ENCODE measurements at regions not wholly inside any gene's neighbourhood (a gene's known extent, or its start where the extent isn't known, plus 50 kb on each side); places are given as distances from the start of the nearest gene placed in this dataset.

- no peak overlapping the region for H3K4me3 ChIP-seq (ENCODE audit: low read depth, low read length, poor library complexity, severe bottlenecking)
- intact Hi-C loops (cut with micrococcal nuclease; ENCODE audit: unreplicated experiment) = no loop called here
- ChIA-PET CTCF (no interaction called here), POLR2A (ENCODE audit: low non-redundant PET) (no interaction called here)
- no peaks in the 10 kb centered on the region for H3K36me3 ChIP-seq (ENCODE audit: insufficient read depth, low read length, poor library complexity, severe bottlenecking)
- H3K27ac ChIP-seq (ENCODE audit: low read depth, low read length, poor library complexity, severe bottlenecking) = no peak overlapping the region
- TF ChIP-seq EZH2 (IDR thresholded peaks at IDR 0.05; ENCODE audit: borderline replicate concordance, low read depth, low read length, poor library complexity, severe bottlenecking) = no peak
- no peak for TF ChIP-seq CTCF (conservative IDR thresholded peaks at IDR 0.05; ENCODE audit: low read depth, low read length)
- BruUV-seq (replicated peaks) = no TSS peak
- H3K4me1 ChIP-seq (ENCODE audit: insufficient read depth, low read length, poor library complexity, severe bottlenecking) = no peaks in the 10 kb centered on the region
- H3K9me3 ChIP-seq (ENCODE audit: low read depth, low read length, poor library complexity, severe bottlenecking) = no peaks in the 10 kb centered on the region
- no peaks in the 10 kb centered on the region for H3K27me3 ChIP-seq (replicated peaks; ENCODE audit: insufficient read depth, low read depth, low read length, poor library complexity)
- DNase-seq (ENCODE audit: low spot score) = no peak
These were observed 218.1 kb downstream of the AUH start for GRCh38 chr9:91143642-91144041.

DNA sequence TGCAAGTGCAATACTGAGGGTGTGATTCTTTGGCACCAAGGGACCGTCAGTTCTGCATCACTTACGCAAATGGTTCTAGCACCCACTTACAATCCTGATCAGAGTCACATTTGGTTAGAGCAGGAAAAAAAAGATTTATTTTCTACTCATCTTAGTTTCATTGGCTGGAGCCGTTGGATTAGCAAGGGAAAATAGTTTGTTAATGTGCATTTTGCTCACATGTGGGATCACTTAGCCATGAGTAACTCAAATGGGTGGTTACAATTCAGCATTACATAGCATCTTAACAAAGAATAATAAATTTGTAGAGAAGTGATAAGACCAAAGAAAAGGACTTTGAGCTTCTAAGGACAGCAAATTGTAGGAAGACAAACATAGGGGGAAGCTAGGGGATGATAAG is 216.9 kb downstream of the AUH start:
- TF ChIP-seq CTCF (conservative IDR thresholded peaks at IDR 0.05; ENCODE audit: low read depth, low read length) = no peak
- POLR2A ChIA-PET (ENCODE audit: low non-redundant PET) = interaction anchor here (0.6 kb wide), 1 partner anchor 243 kb away, joined by 10 read pairs; no protein-coding TSS in a partner anchor
- intact Hi-C loops (cut with micrococcal nuclease; ENCODE audit: unreplicated experiment) = no loop called here
- BruUV-seq (replicated peaks) = no TSS peak
- Histone ChIP-seq H3K36me3 (ENCODE audit: insufficient read depth, low read length, poor library complexity, severe bottlenecking) (no peaks in the 10 kb centered on the region), H3K27me3 (replicated peaks; ENCODE audit: insufficient read depth, low read depth, low read length, poor library complexity) (no peaks in the 10 kb centered on the region), H3K4me3 (ENCODE audit: low read depth, low read length, poor library complexity, severe bottlenecking) (no peak overlapping the region), H3K4me1 (ENCODE audit: insufficient read depth, low read length, poor library complexity, severe bottlenecking) (no peaks in the 10 kb centered on the region), H3K27ac (ENCODE audit: low read depth, low read length, poor library complexity, severe bottlenecking) (no peak overlapping the region), H3K9me3 (ENCODE audit: low read depth, low read length, poor library complexity, severe bottlenecking) (no peaks in the 10 kb centered on the region)
- CTCF ChIA-PET = no interaction called here
- DNase-seq (ENCODE audit: low spot score) = no peak

- no peak overlapping the region for H3K4me3 ChIP-seq (ENCODE audit: low read depth, low read length, poor library complexity, severe bottlenecking)
- no peaks in the 10 kb centered on the region for H3K27me3 ChIP-seq (replicated peaks; ENCODE audit: insufficient read depth, low read depth, low read length, poor library complexity)
- TF ChIP-seq EZH2 (IDR thresholded peaks at IDR 0.05; ENCODE audit: borderline replicate concordance, low read depth, low read length, poor library complexity, severe bottlenecking) (no peak), CTCF (conservative IDR thresholded peaks at IDR 0.05; ENCODE audit: low read depth, low read length) (no peak)
- H3K4me1 ChIP-seq (ENCODE audit: insufficient read depth, low read length, poor library complexity, severe bottlenecking) = no peaks in the 10 kb centered on the region
- BruUV-seq (replicated peaks) = no TSS peak
- DNase-seq (ENCODE audit: low spot score) = no peak
- H3K36me3 ChIP-seq (ENCODE audit: insufficient read depth, low read length, poor library complexity, severe bottlenecking) = no peaks in the 10 kb centered on the region
- H3K27ac ChIP-seq (ENCODE audit: low read depth, low read length, poor library complexity, severe bottlenecking) = no peak overlapping the region
- intact Hi-C loops (cut with micrococcal nuclease; ENCODE audit: unreplicated experiment) = no loop called here
- H3K9me3 ChIP-seq (ENCODE audit: low read depth, low read length, poor library complexity, severe bottlenecking) = no peaks in the 10 kb centered on the region
- POLR2A ChIA-PET (ENCODE audit: low non-redundant PET) = interaction anchor here (0.6 kb wide), 1 partner anchor 244 kb away, joined by 10 read pairs; no protein-coding TSS in a partner anchor
- CTCF ChIA-PET = no interaction called here
These were observed 216.2 kb downstream of the AUH start for GRCh38 chr9:91145496-91145895.
